ENCODE measurements at regions not wholly inside any gene's neighbourhood (a gene's known extent, or its start where the extent isn't known, plus 50 kb on each side); places are given as distances from the start of the nearest gene placed in this dataset.

DNA sequence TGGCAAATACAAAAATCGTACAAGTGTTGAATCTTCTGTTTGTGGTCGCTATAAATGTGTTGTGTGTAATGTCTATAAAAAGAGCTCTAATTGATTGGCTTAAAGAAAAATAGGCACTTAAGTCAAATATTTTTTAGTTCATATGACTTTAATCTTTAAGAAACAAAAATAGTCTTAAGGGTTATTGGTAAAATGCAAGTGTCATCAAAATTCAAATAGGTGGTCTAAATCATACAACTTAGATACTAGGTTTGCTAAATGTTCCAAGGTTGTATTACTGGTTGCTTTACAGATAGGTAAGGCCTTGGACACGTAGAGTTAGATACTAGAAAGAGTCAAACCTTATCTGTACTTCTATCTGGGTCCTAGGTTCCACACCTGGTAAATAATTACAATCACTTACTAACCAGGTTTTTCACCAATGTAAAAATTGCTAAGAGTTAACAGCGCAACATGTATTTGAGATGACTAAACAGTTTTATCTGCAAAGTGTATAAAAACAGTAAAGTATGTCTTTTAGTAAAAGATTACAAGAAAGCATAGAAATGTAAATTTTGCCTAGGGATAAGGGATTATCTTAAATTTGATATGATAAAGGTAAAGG is 91.1 kb upstream of the GNAZ start:
- Histone ChIP-seq H3K27me3 (replicated peaks in 1 of 4; ENCODE audit: control extremely low read depth in 1 of 4, control insufficient read depth in 3 of 4, insufficient read depth in 4 of 4, low read length in 3 of 4) (no peaks in the 10 kb centered on the region), H3K27ac (ENCODE audit: low read length in 2 of 2) (no peak overlapping the region), H3K9ac (ENCODE audit: low read length) (no peak overlapping the region), H3K4me2 (replicated peaks; ENCODE audit: low read depth, low read length, poor library complexity, severe bottlenecking) (no peak overlapping the region), H3K9me3 (ENCODE audit: control extremely low read depth in 1 of 3, control insufficient read depth in 2 of 3, insufficient read depth in 1 of 3, low read length in 2 of 3) (peaks cover 1 to 7% (median 3%) of the 10 kb centered on the region in 3 donors), H3K4me3 (ENCODE audit: control extremely low read depth in 1 of 5, extremely low read depth in 1 of 5, insufficient read depth in 1 of 5, low read depth in 2 of 5, low read length in 4 of 5) (no peak overlapping the region), H3K79me2 (ENCODE audit: control insufficient read depth, insufficient read depth, low read length) (no peaks in the 10 kb centered on the region), H3K4me1 (ENCODE audit: control insufficient read depth in 2 of 2, insufficient read depth in 2 of 2, low read length in 2 of 2) (peaks cover 12 to 18% of the 10 kb centered on the region in 2 donors), H4K20me1 (ENCODE audit: control insufficient read depth, insufficient read depth, low read length, poor library complexity, severe bottlenecking) (no peaks in the 10 kb centered on the region), H2AFZ (ENCODE audit: insufficient read depth, low read depth, low read length, poor library complexity, severe bottlenecking) (no peak overlapping the region), H3K36me3 (replicated peaks in 1 of 2; ENCODE audit: control extremely low read depth in 1 of 2, control insufficient read depth in 1 of 2, extremely low read depth in 1 of 2, insufficient read depth in 2 of 2, low read length in 1 of 2) (no peaks in the 10 kb centered on the region)
- CTCF ChIA-PET: no interaction called here
- DNase-seq: no peak
- POLR2A ChIA-PET: no interaction called here
- Mint-ChIP-seq H3K4me3 (no peak overlapping the region), H3K4me1 (peaks cover 17% of the 10 kb centered on the region), H3K27me3 (peaks cover 20% of the 10 kb centered on the region), H3K9me3 (ENCODE audit: insufficient read depth) (no peaks in the 10 kb centered on the region), H3K27ac (no peak overlapping the region)
- TF ChIP-seq, protein P1, sequence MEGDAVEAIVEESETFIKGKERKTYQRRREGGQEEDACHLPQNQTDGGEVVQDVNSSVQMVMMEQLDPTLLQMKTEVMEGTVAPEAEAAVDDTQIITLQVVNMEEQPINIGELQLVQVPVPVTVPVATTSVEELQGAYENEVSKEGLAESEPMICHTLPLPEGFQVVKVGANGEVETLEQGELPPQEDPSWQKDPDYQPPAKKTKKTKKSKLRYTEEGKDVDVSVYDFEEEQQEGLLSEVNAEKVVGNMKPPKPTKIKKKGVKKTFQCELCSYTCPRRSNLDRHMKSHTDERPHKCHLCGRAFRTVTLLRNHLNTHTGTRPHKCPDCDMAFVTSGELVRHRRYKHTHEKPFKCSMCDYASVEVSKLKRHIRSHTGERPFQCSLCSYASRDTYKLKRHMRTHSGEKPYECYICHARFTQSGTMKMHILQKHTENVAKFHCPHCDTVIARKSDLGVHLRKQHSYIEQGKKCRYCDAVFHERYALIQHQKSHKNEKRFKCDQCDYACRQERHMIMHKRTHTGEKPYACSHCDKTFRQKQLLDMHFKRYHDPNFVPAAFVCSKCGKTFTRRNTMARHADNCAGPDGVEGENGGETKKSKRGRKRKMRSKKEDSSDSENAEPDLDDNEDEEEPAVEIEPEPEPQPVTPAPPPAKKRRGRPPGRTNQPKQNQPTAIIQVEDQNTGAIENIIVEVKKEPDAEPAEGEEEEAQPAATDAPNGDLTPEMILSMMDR (IDR thresholded peaks at IDR 0.05): no peak
- TF ChIP-seq EZH2 (IDR thresholded peaks at IDR 0.05; ENCODE audit: borderline replicate concordance, insufficient read depth, low read depth, low read length, poor library complexity, severe bottlenecking): no peak
- WGBS (ENCODE audit: insufficient coverage): no CpG with 5 or more reads among the region's 4 CpGs
- no peak for ATAC-seq (ENCODE audit: low read depth)
- intact Hi-C loops (cut with micrococcal nuclease): no loop called here

DNA sequence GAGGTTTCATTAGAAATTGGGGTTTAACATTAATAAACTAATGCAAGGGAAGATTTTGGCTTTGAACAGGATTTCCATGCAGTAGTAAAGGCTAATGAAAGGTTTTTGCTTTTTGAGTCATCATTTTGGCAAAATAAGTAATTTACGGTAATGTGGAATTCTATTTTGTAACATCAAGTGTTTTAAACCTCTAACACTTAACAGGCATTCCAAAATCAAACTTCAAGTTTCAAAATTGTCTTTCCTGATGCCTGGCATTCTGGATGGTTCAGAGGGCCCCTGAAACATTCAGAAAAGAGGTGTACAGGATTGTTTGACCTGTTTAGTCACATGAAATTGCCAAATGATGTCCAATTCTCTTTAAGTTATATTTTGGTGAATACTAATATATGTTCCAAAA is 90.4 kb upstream of the GNAZ start:
- Mint-ChIP-seq H3K4me3 (no peak overlapping the region), H3K9me3 (ENCODE audit: insufficient read depth) (no peaks in the 10 kb centered on the region), H3K4me1 (peaks cover 17% of the 10 kb centered on the region), H3K27ac (no peak overlapping the region), H3K27me3 (peaks cover 16% of the 10 kb centered on the region)
- TF ChIP-seq, protein P1 (IDR thresholded peaks at IDR 0.05): no peak
- no peak for TF ChIP-seq EZH2 (IDR thresholded peaks at IDR 0.05; ENCODE audit: borderline replicate concordance, insufficient read depth, low read depth, low read length, poor library complexity, severe bottlenecking)
- ChIA-PET POLR2A (no interaction called here), CTCF (interaction anchor here (1.3 kb wide), 1 partner anchor 46 kb away, joined by 3 read pairs; no protein-coding TSS in a partner anchor)
- no CpG with 5 or more reads among the region's 1 CpG for WGBS (ENCODE audit: insufficient coverage)
- H3K27ac ChIP-seq (ENCODE audit: low read length in 2 of 2): no peak overlapping the region
- ATAC-seq (ENCODE audit: low read depth): no peak
- H3K27me3 ChIP-seq (replicated peaks in 1 of 4; ENCODE audit: control extremely low read depth in 1 of 4, control insufficient read depth in 3 of 4, insufficient read depth in 4 of 4, low read length in 3 of 4): no peaks in the 10 kb centered on the region
- peaks cover 12 to 18% of the 10 kb centered on the region in 2 donors for H3K4me1 ChIP-seq (ENCODE audit: control insufficient read depth in 2 of 2, insufficient read depth in 2 of 2, low read length in 2 of 2)
- no peak overlapping the region for H3K4me3 ChIP-seq (ENCODE audit: control extremely low read depth in 1 of 5, extremely low read depth in 1 of 5, insufficient read depth in 1 of 5, low read depth in 2 of 5, low read length in 4 of 5)
- peaks cover 1 to 7% (median 3%) of the 10 kb centered on the region in 3 donors for H3K9me3 ChIP-seq (ENCODE audit: control extremely low read depth in 1 of 3, control insufficient read depth in 2 of 3, insufficient read depth in 1 of 3, low read length in 2 of 3)
- no peak overlapping the region for H2AFZ ChIP-seq (ENCODE audit: insufficient read depth, low read depth, low read length, poor library complexity, severe bottlenecking)
- no peak overlapping the region for H3K4me2 ChIP-seq (replicated peaks; ENCODE audit: low read depth, low read length, poor library complexity, severe bottlenecking)
- no peak overlapping the region for H3K9ac ChIP-seq (ENCODE audit: low read length)
- no peaks in the 10 kb centered on the region for H4K20me1 ChIP-seq (ENCODE audit: control insufficient read depth, insufficient read depth, low read length, poor library complexity, severe bottlenecking)
- no peaks in the 10 kb centered on the region for H3K79me2 ChIP-seq (ENCODE audit: control insufficient read depth, insufficient read depth, low read length)
- DNase-seq: no peak
- no peaks in the 10 kb centered on the region for H3K36me3 ChIP-seq (replicated peaks in 1 of 2; ENCODE audit: control extremely low read depth in 1 of 2, control insufficient read depth in 1 of 2, extremely low read depth in 1 of 2, insufficient read depth in 2 of 2, low read length in 1 of 2)
- intact Hi-C loops (cut with micrococcal nuclease): no loop called here
